ENCODE measurements at regions not wholly inside any gene's neighbourhood (a gene's known extent, or its start where the extent isn't known, plus 50 kb on each side); places are given as distances from the start of the nearest gene placed in this dataset.

DNA sequence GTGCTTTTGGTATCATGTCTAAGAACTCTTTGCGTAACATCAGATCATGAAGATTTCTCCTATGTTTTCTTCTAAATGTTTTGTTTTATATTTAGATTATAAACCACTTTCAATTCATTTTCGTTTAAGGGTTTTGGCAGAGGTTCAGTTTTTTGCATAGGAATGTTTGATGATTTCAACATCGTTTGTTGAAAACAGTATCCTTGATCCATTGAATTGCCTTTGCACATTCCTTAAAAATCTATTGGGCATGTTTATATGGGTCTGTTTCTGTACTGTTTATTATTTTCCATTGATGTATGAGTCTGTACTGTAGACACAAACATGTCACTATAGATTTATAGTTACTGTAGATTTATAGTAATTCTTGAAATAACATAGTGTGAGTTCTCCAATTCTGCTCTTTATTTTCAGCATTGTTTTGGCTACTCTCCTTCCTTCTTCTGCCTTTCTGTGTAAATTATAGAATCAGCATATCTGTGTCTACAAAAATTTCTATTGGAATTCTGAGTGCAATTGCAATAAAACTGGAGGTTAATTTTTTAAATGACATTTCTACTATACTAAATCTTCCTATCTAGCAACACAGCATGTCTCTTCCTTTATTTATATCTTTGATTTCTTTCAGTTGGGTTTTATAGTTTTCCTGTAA, 374.0 kb downstream of the SV2B start:
- DNase-seq (ENCODE audit: low read depth, low spot score): no peak

- no peak for DNase-seq (ENCODE audit: low read depth, low spot score)
Measured at GRCh38 chr15:91476861-91477260, 376.6 kb upstream of the SLCO3A1 start.

- DNase-seq (ENCODE audit: low read depth, low spot score): no peak
Measured at GRCh38 chr15:91478717-91479191, 374.8 kb upstream of the SLCO3A1 start.

GRCh38 chr15:91480426-91480825, 373.1 kb upstream of the SLCO3A1 start:
- no peak for DNase-seq (ENCODE audit: low read depth, low spot score)

- no peak for DNase-seq (ENCODE audit: low read depth, low spot score)
Measured at GRCh38 chr15:91482799-91483198, 370.7 kb upstream of the SLCO3A1 start.

DNA sequence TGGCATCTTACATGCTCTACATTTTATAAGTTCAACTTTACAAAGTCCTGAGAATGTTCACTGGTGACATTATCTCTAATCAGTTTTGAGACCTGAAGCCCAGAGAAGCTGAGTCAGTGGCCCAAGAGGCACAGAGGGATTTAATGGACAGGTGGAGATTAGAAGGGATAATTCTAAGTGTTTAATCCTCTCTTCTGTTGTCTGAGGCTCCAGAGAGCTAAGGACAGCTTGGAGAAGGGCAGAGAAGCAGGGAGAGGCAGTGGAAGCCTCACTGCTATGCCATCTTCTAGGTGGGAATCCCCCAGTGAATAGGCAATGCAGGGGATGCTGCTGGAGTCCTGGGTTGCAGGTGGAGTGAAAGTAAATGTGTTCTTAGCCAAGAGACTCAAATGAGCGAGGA, 369.4 kb upstream of the SLCO3A1 start:
- no peak for DNase-seq (ENCODE audit: low read depth, low spot score)

DNA sequence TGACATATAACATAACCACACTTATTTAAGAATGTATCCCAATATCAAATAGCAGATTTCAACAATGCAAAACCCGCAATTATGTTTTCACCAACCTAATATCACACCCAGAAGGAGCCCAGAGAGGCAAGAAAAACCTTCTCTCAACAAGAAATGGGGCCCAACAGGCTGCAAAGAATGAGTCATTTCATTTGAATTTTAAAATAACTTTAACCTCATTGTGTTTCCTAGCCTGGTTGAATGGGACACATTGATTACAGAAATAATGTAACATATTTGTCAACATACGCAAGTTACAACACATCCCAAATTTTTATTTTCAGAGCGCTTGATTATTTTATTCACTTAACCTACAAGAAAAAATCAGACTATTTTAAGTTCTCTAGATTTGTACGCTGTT, 365.1 kb upstream of the SLCO3A1 start:
- DNase-seq (ENCODE audit: low read depth, low spot score): no peak

DNA sequence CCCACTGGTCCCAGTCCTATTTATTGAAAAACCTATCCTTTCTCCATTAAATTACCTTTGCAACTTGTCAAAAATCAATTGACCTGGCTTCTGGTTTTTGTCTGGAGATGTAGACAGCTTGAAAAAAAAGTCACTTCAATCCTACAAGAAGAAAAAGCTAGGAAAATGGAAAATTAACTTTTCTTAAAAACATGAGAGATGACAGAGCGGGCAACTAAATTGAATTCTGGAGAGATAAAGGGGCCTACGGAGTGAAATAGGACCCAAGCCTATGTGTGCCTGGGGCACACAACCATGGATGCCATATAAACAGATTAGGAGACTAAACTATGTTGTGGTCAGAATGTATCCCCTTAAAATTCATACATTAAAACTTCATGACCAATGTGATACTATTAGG, 363.3 kb upstream of the SLCO3A1 start:
- DNase-seq (ENCODE audit: low read depth, low spot score): no peak

DNA sequence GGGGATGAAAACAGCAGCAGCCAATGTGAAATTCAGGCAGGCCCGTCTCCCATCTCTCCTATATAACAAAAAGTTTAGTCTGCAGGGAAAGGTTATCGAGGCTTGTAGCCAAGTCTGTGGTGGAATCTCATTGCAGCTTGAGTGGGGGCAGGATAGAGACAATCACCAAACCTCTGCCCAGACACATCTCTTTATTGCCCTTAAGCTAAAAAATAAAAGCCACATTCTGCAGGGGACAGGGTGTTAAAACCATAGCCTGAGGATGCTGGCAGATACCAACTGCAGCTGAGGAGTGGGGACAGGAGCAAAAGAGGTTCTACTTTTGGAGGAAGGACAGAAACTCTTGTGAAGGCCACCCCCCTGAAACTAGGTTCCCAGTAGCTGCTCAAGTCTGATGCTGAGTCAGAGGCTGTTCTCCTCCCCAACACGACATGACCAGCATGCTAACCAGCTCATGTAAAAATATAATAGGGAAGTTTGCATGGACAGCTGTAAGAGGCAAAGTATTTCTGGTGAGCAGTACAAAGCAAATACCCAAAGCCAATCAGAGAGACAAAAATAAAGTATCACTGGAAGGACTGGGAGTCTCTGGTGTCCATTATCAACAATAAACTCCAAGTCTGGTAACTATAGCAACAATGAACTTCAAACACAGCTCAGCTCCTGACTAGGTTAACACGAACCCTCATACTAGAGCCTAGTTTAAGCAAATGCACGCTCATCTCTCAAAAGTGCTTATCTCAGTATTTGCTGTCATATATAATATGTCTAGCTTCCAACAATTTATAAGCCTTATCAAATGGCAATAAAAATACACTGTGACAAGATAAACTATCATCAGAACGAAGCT, 362.2 kb upstream of the SLCO3A1 start:
- no peak for DNase-seq (ENCODE audit: low read depth, low spot score)

DNA sequence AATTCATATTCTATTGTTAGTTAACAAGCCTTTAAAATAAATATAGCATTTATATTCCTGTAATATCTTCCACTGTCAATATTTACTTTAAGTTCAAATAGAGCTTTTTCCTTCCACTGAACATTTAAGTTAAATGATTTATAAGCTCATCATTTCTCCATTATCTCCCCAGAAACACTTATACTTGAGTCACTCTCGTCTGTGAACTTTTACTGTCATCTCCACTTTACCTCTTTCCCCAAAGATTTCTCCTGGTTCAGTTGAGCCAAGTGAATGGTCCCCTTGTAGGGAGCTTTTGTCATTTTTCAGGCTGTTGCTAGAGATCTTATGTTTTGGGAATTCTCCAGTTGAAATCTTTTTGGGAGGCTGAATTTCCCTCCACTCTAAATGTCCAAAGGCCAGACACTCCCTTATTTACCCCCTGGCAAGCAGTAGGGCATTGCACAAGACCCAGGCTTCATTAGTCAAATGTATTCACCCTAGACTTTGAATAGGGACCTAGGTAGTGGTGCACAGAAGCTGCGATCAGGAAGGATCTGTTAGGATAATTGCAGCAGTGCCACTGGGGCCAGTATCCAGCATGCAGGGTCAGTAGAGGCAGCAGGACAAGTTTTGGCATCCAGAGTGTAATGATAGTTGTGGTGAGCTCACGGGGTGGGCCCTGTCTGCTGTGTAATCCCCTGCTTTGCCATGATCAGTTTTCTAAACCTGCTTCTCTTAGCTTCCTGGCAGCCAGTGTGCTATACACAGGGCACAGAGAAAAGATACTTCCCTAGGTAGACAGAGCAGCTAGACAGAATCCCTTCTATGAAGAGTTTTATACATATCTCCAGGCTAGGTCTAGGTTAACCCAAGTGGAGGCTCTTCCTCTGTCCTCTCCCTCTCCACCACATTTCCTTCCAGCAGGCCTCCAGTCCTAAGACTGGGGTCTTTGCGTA, 356.5 kb upstream of the SLCO3A1 start:
- no peak for DNase-seq (ENCODE audit: low read depth, low spot score)

DNA sequence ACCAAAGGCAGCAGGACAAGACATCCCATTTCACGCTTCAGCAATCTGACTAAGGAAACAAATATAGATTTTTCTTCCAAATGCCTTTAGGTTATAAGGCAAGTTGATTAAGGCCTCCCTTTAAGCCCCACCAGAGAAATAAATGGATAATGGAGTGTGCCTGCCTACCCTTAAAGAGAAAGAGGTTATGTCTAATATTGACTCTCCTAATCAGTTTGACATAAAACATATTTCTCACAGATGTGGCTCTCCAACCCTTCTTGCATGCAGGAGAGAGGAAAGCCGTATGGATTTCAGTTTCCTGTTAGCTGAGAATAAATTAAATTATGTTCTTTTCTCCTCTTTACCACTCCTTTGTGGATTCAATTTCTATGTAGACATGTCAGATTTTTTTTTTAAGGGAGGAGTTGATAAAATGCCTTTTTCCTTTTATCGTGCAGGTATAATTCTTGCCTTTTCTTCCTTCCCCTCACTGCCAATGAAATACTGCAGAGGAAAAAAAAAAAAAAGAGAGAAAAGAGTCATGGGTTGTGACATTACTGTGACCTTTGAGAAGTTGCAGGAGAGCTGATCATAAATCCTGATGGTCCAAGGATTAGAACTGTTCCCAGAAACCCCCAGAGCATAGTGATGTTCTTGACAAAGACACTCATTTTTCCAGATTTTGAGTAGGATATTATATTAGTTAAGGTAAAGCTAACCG, 355.3 kb upstream of the SLCO3A1 start:
- no peak for DNase-seq (ENCODE audit: low read depth, low spot score)

DNA sequence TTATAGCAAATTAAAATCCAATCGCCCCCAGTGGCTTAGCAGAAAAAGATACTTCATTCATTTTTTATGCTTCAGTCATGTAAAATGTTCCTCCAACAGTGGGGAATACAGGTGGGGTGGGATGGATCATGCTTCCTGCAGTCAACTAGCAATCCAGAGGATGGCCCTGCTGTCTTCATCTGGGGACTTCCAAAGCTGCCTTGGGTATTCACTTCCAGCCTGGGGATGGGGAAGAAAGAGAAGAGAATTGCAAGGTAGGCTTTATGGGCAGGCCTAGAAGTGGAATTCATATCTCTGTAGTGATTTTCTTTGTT, 354.8 kb upstream of the SLCO3A1 start:
- DNase-seq (ENCODE audit: low read depth, low spot score): no peak

- DNase-seq (ENCODE audit: low read depth, low spot score): no peak
Measured at GRCh38 chr15:91499774-91500383, 353.6 kb upstream of the SLCO3A1 start.

GRCh38 chr15:91508633-91509032, 344.9 kb upstream of the SLCO3A1 start:
- DNase-seq (ENCODE audit: low read depth, low spot score): no peak

DNA sequence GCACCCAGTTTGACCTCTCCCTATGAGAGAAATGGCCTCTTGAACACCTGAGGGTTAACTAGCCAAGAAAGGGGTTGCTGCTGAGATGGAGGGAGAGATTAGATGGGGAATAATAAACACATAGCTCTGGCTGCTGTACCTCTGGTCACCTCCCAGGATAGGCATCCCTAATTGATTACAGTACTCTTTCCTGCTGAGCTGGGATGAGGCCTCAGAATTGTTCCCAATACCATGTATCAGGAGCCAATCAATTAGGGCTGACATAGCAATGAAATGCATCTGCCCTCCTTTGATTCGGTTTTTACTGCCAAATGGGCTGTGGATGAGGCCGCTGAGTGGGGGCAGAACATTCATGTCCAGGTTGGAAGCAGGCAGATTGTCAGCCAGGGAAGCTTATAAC, 339.4 kb upstream of the SLCO3A1 start:
- DNase-seq (ENCODE audit: low read depth, low spot score): no peak

GRCh38 chr15:91515188-91515754, 338.2 kb upstream of the SLCO3A1 start:
- no peak for DNase-seq (ENCODE audit: low read depth, low spot score)

DNA sequence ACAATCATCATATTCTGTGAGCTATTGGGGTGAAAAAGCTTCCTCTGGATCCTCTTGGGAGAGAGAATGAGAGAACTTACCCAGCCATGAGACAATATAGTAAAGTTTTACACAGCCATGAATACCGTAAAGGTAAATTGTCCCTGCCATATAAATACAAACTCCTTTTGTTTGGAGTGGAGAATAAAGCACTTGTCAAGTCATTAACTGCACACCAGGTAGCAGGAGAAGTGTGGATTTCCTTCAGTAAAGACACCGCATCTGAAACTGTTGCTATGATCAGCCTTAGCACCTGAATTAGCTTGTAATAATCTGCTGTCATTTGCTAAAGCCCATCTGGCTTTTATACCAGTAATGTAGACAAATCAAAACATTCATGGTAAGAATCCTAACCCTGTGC, 336.6 kb upstream of the SLCO3A1 start:
- no peak for DNase-seq (ENCODE audit: low read depth, low spot score)

DNA sequence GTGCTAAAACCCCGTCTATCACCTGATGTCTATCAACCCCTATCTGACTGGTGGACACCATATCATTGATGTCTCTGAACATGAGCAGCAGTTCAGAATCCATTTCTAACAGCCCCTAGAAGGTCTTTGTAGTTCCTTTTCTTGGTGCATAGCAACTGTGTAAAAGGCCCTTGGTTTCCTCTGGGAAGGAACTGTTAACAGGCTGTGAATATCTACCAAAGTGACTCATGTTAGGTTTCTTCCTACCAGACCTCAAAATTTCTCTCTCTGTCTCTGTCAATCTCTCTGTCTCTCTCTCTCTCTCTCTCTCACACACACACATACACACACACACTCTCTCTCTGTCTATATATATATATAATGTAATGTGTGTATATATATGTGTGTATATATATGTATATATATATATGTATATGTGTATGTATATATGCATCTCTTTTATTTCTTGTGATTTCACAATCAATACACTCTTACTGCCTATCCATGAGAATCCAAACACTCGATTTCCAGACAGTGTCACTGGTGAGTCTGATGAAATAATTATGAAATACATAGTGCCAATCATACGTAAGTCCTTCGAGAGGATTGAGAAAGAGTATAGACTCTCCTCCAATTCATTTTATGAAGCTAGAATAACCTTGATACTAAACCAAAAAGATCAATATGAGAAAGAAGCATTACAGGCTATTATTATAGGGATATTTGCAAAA, 335.9 kb upstream of the SLCO3A1 start:
- DNase-seq (ENCODE audit: low read depth, low spot score): no peak

DNA sequence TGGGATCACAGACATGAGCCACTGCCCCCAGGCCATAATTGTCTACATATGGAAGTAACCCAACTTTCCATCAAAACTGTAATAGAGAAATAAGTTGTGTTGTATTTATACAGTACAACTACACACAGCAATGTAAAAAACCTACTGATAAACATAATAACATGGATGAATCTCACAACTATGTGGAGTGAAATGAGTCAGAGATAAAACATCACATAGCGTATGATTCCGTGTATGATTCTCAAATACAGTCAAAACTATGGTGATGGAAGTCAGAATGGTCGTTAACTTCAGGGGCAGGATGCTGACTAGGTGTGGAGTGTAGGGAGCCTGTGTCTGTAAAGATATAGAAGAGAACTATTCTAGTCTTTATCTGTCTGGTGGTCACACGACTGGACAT, 332.7 kb upstream of the SLCO3A1 start:
- DNase-seq (ENCODE audit: low read depth, low spot score): no peak

- DNase-seq (ENCODE audit: low read depth, low spot score): no peak
Measured at GRCh38 chr15:91521548-91521947, 332.0 kb upstream of the SLCO3A1 start.
